Fibroblast of pulmonary artery (primary cell): ENCODE measurements at regions not wholly inside any gene's neighbourhood (a gene's known extent, or its start where the extent isn't known, plus 50 kb on each side); places are given as distances from the start of the nearest gene placed in this dataset.

Source experiments
- DNase-seq: peaks from one replicate; pipeline ENCODE4 v3.0.0-alpha.2; 2010; ENCODE audit warnings: low read depth
- H3K4me3 ChIP-seq: replicated peaks from 2 replicates; pipeline ENCODE4 v1.5.1; 2011; ENCODE audit warnings: low read depth, mild to moderate bottlenecking, control low read depth, low read length, moderate library complexity
- TF ChIP-seq, protein P1 (sequence below): IDR thresholded peaks from 2 replicates; pipeline ENCODE4 v1.5.1; 2011; ENCODE audit warnings: mild to moderate bottlenecking, control low read depth, low read length, inconsistent platforms; ENCODE audit errors: missing control alignments

- TF ChIP-seq, protein P1, sequence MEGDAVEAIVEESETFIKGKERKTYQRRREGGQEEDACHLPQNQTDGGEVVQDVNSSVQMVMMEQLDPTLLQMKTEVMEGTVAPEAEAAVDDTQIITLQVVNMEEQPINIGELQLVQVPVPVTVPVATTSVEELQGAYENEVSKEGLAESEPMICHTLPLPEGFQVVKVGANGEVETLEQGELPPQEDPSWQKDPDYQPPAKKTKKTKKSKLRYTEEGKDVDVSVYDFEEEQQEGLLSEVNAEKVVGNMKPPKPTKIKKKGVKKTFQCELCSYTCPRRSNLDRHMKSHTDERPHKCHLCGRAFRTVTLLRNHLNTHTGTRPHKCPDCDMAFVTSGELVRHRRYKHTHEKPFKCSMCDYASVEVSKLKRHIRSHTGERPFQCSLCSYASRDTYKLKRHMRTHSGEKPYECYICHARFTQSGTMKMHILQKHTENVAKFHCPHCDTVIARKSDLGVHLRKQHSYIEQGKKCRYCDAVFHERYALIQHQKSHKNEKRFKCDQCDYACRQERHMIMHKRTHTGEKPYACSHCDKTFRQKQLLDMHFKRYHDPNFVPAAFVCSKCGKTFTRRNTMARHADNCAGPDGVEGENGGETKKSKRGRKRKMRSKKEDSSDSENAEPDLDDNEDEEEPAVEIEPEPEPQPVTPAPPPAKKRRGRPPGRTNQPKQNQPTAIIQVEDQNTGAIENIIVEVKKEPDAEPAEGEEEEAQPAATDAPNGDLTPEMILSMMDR = no peak
- no peak for DNase-seq
These were observed 142.8 kb upstream of the PRDX4 start for GRCh38 chrX:23524467-23524866.

GRCh38 chrX:23525531-23525930, 141.8 kb upstream of the PRDX4 start:
- DNase-seq = no peak
- TF ChIP-seq, protein P1 = no peak
- H3K4me3 ChIP-seq = no peak overlapping the region

More at GRCh38 chrX:23524467-23524866, 142.8 kb upstream of the PRDX4 start:
- H3K4me3 ChIP-seq = no peak overlapping the region

GRCh38 chrX:23540532-23540931, 126.8 kb upstream of the PRDX4 start:
- TF ChIP-seq, protein P1 = no peak
- DNase-seq = no peak

GRCh38 chrX:23548164-23548563, 119.1 kb upstream of the PRDX4 start:
- DNase-seq = peak; percentile 2
- TF ChIP-seq, protein P1 = no peak

More at GRCh38 chrX:23540532-23540931, 126.8 kb upstream of the PRDX4 start:
- H3K4me3 ChIP-seq = no peak overlapping the region

GRCh38 chrX:23552303-23552702, 115.0 kb upstream of the PRDX4 start:
- H3K4me3 ChIP-seq = no peak overlapping the region
- TF ChIP-seq, protein P1 = no peak
- no peak for DNase-seq

More at GRCh38 chrX:23548164-23548563, 119.1 kb upstream of the PRDX4 start:
- no peak overlapping the region for H3K4me3 ChIP-seq

GRCh38 chrX:23554304-23554703, 113.0 kb upstream of the PRDX4 start:
- TF ChIP-seq, protein P1 = peak; percentile 47
- H3K4me3 ChIP-seq = no peak overlapping the region
- DNase-seq = peak; percentile 64

DNA sequence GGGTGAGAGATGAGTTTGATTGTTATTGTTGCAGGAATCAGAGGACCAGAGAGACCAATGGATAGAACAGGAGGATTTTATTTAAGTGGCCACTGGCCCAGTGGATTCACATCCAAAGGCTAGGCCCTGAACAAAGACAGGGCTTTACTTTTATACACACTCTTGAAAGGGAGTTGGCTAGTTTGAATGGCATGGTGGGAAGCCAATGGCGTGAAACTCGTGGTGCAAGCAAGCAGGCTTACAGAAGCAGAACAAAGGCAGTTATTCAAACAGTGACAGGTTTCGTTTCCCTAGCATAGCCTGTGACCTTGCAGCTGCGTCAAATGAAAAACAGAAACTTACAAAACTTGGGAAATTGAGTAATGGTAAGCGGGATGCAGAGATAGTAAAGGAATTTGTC, 110.2 kb upstream of the PRDX4 start:
- no peak overlapping the region for H3K4me3 ChIP-seq
- TF ChIP-seq, protein P1 = no peak
- DNase-seq = peak; percentile 26
